Fibroblast of villous mesenchyme (primary cell): ENCODE measurements at regions not wholly inside any gene's neighbourhood (a gene's known extent, or its start where the extent isn't known, plus 50 kb on each side); places are given as distances from the start of the nearest gene placed in this dataset.

Experiments
- DNase-seq: peaks from one replicate; pipeline ENCODE4 v3.0.0-alpha.2; 2010; ENCODE audit warnings: low read depth
- H3K4me3 ChIP-seq: 2 replicates; pipeline ENCODE4 v1.5.1; 2011; ENCODE audit warnings: low read depth, mild to moderate bottlenecking, low read length
- TF ChIP-seq, protein P1 (sequence below): IDR thresholded peaks from 2 replicates; pipeline ENCODE4 v1.5.1; 2012; ENCODE audit warnings: low read depth, mild to moderate bottlenecking, low read length; ENCODE audit not compliant: insufficient read depth

DNA sequence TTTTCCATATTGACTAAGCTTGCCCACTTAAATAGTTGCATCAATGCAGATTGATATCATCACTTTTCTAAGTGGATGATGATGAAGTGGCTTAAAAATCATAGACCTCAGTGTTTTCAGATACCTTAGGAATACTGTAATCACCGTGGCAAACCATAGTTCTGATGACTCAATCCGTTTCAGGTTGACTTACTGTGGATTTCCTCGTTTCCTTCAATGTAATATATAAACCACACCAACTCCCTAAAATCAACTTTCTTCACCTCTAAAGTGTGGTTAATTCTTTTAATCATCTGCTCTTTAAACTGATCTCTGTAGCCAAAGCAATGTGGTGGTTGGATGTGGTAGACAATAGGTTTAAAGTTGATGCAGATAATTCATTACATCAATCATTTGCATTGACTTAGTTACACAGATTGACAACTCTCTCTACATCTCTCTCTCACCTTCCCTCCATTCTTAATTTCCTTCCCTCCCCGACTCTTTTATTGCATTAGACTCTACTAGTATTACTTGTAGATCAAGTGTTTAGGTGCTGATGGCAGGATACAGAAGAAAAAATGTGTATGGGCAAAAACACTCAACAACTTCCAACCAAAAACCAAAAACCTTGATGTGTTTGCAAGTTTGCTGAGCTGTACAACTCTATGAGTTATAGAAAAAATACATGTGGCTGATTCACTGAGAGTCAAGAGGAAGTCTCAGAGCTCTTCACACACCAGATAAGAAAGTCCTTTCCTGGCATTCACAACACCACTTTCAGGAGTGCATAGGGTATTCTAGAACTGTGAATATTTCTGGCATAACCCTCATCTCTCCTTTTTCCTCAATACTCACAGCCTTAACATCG, 243.5 kb downstream of the NFKBIZ start:
- TF ChIP-seq, protein P1, sequence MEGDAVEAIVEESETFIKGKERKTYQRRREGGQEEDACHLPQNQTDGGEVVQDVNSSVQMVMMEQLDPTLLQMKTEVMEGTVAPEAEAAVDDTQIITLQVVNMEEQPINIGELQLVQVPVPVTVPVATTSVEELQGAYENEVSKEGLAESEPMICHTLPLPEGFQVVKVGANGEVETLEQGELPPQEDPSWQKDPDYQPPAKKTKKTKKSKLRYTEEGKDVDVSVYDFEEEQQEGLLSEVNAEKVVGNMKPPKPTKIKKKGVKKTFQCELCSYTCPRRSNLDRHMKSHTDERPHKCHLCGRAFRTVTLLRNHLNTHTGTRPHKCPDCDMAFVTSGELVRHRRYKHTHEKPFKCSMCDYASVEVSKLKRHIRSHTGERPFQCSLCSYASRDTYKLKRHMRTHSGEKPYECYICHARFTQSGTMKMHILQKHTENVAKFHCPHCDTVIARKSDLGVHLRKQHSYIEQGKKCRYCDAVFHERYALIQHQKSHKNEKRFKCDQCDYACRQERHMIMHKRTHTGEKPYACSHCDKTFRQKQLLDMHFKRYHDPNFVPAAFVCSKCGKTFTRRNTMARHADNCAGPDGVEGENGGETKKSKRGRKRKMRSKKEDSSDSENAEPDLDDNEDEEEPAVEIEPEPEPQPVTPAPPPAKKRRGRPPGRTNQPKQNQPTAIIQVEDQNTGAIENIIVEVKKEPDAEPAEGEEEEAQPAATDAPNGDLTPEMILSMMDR = no peak
- DNase-seq = no peak
- no peak overlapping the region for H3K4me3 ChIP-seq

DNA sequence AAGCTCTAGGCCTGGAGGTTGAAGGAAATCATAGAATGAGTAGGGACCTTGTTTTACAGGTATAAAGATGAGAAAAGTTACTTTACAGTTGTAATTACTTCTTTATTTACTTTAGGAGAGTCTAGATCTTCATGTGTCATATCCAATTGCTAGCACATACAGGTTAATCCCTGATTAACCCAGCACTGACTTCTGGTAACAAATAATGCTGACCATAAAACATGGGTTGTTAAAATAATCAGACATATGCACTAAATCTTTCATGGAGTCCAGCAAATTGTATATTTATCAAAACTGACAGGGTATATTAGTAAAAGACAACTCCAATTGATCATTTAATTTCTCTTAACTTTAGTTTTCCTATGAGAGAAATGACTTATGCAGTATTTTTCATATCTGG, 245.2 kb downstream of the NFKBIZ start:
- TF ChIP-seq, protein P1 = no peak
- H3K4me3 ChIP-seq = no peak overlapping the region
- DNase-seq = peak; percentile 82

DNA sequence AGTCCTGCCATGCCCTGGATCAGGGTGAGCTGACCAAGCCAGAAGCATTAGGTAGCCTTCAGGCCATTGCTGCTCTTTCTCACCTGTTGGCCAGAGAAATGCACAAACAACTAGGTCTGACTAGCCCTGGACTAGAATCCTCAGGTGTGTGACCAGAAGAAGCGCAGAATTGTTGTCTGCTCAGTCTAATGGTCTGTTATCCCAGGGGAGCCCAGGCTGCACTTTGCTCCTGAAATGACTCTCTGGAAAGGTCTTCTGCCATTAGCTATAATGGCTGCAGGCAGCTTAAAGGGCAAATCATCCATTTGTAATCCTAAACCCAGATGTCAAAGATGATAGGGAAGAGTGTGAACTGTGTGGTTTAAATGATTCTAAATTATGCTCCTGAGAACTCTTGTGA, 246.1 kb downstream of the NFKBIZ start:
- TF ChIP-seq, protein P1 = no peak
- H3K4me3 ChIP-seq = no peak overlapping the region
- DNase-seq = no peak

DNA sequence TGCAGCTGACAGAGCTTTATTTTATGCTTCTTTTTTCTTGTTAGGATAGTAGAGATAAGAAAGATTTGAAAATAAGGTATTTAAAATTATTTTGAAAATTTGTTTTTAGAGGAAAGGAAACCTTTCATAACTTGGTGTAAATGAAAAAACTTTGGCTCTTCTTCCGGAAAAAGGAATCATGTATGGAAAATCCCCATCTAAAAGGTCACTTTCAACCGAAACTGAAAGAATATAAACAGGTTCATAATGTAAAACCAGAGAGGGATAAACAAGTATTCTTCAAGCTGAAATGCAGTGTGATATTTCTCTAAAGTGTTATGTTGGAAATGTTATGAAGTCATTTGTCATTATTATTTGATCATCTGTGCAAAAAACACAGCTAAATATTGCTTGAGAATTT, 246.8 kb downstream of the NFKBIZ start:
- no peak for DNase-seq
- H3K4me3 ChIP-seq = no peak overlapping the region
- TF ChIP-seq, protein P1 = no peak

DNA sequence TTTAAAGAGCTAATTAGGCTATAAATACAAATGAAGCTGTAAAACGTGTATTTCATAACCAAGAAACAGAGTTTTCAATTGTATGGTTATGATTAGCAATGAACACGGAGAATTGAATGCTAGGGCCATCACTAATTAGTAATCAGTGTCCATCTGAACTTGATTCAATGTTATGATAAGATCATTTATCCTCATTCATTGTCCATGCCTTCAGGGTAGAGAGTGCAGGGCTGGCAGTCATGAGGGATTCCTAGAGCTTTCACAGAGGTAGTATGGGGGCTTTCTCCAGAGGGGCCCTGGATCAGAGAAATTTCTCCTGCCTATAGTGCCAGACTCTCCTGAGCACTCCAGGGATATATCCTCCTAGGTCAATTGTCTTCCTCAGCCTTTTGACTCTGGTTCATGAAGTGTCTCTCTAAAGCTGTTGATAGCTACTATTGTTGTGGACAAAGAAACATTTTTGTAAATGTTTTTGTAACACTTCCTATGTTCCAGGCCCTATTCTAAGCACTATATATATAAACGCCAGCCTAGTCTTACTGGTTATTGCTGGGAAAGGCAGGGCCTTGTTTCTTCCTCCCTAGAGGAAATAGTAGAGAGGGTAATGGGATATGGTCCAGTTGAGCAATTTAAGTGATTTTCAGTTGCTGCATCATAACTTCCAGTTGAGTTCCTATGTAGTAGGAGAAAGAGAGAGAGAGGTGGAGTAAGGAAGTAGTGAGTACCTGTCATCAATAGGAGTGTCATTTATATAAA, 249.0 kb downstream of the NFKBIZ start:
- no peak for DNase-seq
- TF ChIP-seq, protein P1 = no peak
- H3K4me3 ChIP-seq = no peak overlapping the region

DNA sequence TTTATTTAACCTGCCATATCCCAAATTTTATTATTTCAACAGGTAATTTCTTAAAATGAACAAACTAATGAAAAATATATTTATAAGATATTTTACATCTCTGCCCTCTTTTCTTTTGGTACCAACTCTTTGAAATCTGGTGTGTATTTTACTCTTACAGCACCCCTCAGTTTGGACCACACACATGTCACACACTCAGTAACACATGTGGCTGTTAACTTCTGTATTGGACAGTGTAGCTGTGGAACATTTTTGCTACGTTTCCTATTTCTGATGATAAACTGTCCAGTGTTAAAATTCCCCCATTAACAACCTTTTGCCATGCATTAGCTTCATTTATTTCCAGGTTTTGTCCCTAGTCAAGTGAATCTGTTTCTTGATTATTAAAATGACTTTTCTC, 250.6 kb downstream of the NFKBIZ start:
- TF ChIP-seq, protein P1 = no peak
- DNase-seq = no peak
- no peak overlapping the region for H3K4me3 ChIP-seq
